ENCODE measurements at regions not wholly inside any gene's neighbourhood (a gene's known extent, or its start where the extent isn't known, plus 50 kb on each side); places are given as distances from the start of the nearest gene placed in this dataset.

DNA sequence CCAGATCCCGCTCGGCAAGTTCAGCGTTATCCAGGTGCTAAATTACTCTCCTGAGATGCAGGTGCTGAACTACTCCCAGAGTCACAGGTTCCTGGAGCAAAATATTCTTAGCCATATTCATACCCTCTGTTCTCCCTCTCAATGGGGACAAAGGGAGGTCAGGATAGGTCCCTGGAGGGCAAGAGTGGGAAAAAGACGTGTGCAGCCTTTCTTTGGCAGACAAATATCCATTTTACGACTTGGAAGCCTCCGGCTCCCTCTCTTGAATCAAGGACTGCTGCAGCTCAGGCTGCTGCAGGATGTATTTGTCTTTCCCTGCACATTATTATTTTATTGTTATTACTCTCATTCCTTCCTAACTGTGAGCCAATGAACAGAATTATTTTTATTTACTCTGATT lies 590.2 kb downstream of the NR2F1-AS1 start:
- peaks cover 2% of the 10 kb centered on the region for H3K4me1 ChIP-seq (ENCODE audit: control insufficient read depth, insufficient read depth, low read depth, low read length)
- H3K27ac ChIP-seq (ENCODE audit: low read length, poor library complexity, severe bottlenecking) = no peak overlapping the region
- 74% methylated on average over 5 of the region's 6 CpGs for WGBS
- H2AK5ac ChIP-seq (ENCODE audit: low read length, severe bottlenecking) = no peak overlapping the region
- no peak overlapping the region for H3K18ac ChIP-seq (ENCODE audit: low read depth in 1 of 2, low read length in 2 of 2)
- DNase-seq = no peak
- H3K14ac ChIP-seq (ENCODE audit: low read length in 2 of 2) = no peak overlapping the region
- no peak overlapping the region for H2BK120ac ChIP-seq (ENCODE audit: low read depth, low read length)
- H2BK12ac ChIP-seq (ENCODE audit: low read length in 2 of 2) = no peak overlapping the region
- no peak overlapping the region for H2AFZ ChIP-seq (ENCODE audit: low read depth, low read length)
- no peak overlapping the region for H4K8ac ChIP-seq (ENCODE audit: low read length)
- H3K4me3 ChIP-seq (ENCODE audit: insufficient read depth in 1 of 2, low read depth in 1 of 2, low read length in 2 of 2) = no peak overlapping the region
- no peaks in the 10 kb centered on the region for H3K36me3 ChIP-seq (ENCODE audit: control insufficient read depth in 1 of 2, insufficient read depth in 2 of 2, low read depth in 1 of 2, low read length in 2 of 2)
- no peak overlapping the region for H3K4me2 ChIP-seq (ENCODE audit: low read length, poor library complexity, severe bottlenecking)
- no peak overlapping the region for H4K91ac ChIP-seq (ENCODE audit: low read length)
- H3K9me3 ChIP-seq (ENCODE audit: control insufficient read depth, low read length) = peaks cover 15% of the 10 kb centered on the region
- no peak overlapping the region for H3K23ac ChIP-seq (ENCODE audit: low read length in 2 of 2)
- H3K4ac ChIP-seq (ENCODE audit: low read depth in 1 of 2, low read length in 2 of 2) = no peak overlapping the region
- H3K79me1 ChIP-seq (replicated peaks; ENCODE audit: low read length, poor library complexity, severe bottlenecking) = no peaks in the 10 kb centered on the region
- no peaks in the 10 kb centered on the region for H3K27me3 ChIP-seq (ENCODE audit: control insufficient read depth in 1 of 2, insufficient read depth in 1 of 2, low read length in 2 of 2)
- H2BK5ac ChIP-seq (ENCODE audit: low read depth, low read length, poor library complexity, severe bottlenecking) = no peak overlapping the region
- no peak overlapping the region for H3K9ac ChIP-seq (ENCODE audit: low read length)
- no peak overlapping the region for H2BK15ac ChIP-seq (ENCODE audit: low read depth, poor library complexity, severe bottlenecking)

DNA sequence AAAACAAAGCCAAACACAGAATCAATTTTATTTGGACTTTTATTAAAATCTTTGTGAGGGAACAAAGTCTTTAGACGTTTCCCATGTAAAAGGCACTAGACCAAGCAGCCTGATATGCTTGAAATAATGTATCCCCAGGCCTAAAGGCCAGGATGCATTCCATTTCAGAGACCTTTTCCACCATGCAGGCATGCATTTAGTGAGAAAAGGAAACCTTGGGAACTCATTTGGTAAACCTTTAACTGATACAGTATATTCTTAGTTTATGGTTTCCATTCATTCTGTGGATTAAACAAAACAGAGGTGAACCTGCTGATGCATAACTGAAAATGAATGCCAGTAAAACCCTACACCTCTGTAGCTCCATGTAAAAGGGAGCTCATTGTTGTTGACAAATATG lies 600.0 kb downstream of the NR2F1-AS1 start:
- no peaks in the 10 kb centered on the region for H3K4me1 ChIP-seq (ENCODE audit: control insufficient read depth, insufficient read depth, low read depth, low read length)
- H2BK120ac ChIP-seq (ENCODE audit: low read depth, low read length) = no peak overlapping the region
- no peak overlapping the region for H4K8ac ChIP-seq (ENCODE audit: low read length)
- H2BK12ac ChIP-seq (ENCODE audit: low read length in 2 of 2) = no peak overlapping the region
- no peak overlapping the region for H3K4me2 ChIP-seq (ENCODE audit: low read length, poor library complexity, severe bottlenecking)
- H2AFZ ChIP-seq (ENCODE audit: low read depth, low read length) = no peak overlapping the region
- H2BK15ac ChIP-seq (ENCODE audit: low read depth, poor library complexity, severe bottlenecking) = no peak overlapping the region
- no peaks in the 10 kb centered on the region for H3K36me3 ChIP-seq (ENCODE audit: control insufficient read depth in 1 of 2, insufficient read depth in 2 of 2, low read depth in 1 of 2, low read length in 2 of 2)
- WGBS = no CpG with 5 or more reads among the region's 1 CpG
- no peaks in the 10 kb centered on the region for H3K79me1 ChIP-seq (replicated peaks; ENCODE audit: low read length, poor library complexity, severe bottlenecking)
- H3K23ac ChIP-seq (ENCODE audit: low read length in 2 of 2) = no peak overlapping the region
- no peak overlapping the region for H2AK5ac ChIP-seq (ENCODE audit: low read length, severe bottlenecking)
- H2BK5ac ChIP-seq (ENCODE audit: low read depth, low read length, poor library complexity, severe bottlenecking) = no peak overlapping the region
- H3K18ac ChIP-seq (ENCODE audit: low read depth in 1 of 2, low read length in 2 of 2) = no peak overlapping the region
- DNase-seq = no peak
- no peaks in the 10 kb centered on the region for H3K9me3 ChIP-seq (ENCODE audit: control insufficient read depth, low read length)
- no peak overlapping the region for H4K91ac ChIP-seq (ENCODE audit: low read length)
- no peak overlapping the region for H3K27ac ChIP-seq (ENCODE audit: low read length, poor library complexity, severe bottlenecking)
- no peaks in the 10 kb centered on the region for H3K27me3 ChIP-seq (ENCODE audit: control insufficient read depth in 1 of 2, insufficient read depth in 1 of 2, low read length in 2 of 2)
- no peak overlapping the region for H3K4ac ChIP-seq (ENCODE audit: low read depth in 1 of 2, low read length in 2 of 2)
- no peak overlapping the region for H3K14ac ChIP-seq (ENCODE audit: low read length in 2 of 2)
- no peak overlapping the region for H3K4me3 ChIP-seq (ENCODE audit: insufficient read depth in 1 of 2, low read depth in 1 of 2, low read length in 2 of 2)
- no peak overlapping the region for H3K9ac ChIP-seq (ENCODE audit: low read length)

DNA sequence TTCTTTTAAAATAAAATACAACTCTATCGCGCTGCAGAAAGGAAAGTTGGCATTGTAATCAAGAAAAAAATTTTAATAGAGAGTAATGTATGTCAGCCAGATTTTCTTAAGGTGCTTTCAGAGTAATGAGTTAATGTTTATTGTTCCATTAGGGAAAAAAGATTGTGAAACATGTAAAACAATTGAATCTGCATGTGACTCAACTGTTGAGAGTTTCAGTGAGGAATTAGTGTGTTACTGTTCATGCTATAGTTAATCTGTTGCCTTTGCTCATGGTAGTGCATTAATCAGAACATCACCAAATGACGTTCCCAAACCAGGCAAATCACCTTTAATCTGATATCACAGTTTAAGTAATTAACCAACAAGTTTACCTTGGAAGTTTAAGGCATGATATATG lies 600.5 kb downstream of the NR2F1-AS1 start:
- H3K4me3 ChIP-seq (ENCODE audit: insufficient read depth in 1 of 2, low read depth in 1 of 2, low read length in 2 of 2) = no peak overlapping the region
- H3K18ac ChIP-seq (ENCODE audit: low read depth in 1 of 2, low read length in 2 of 2) = no peak overlapping the region
- no peak overlapping the region for H2BK15ac ChIP-seq (ENCODE audit: low read depth, poor library complexity, severe bottlenecking)
- no peak overlapping the region for H2BK120ac ChIP-seq (ENCODE audit: low read depth, low read length)
- H4K8ac ChIP-seq (ENCODE audit: low read length) = no peak overlapping the region
- H2AFZ ChIP-seq (ENCODE audit: low read depth, low read length) = no peak overlapping the region
- no peaks in the 10 kb centered on the region for H3K79me1 ChIP-seq (replicated peaks; ENCODE audit: low read length, poor library complexity, severe bottlenecking)
- no peak overlapping the region for H4K91ac ChIP-seq (ENCODE audit: low read length)
- H3K4ac ChIP-seq (ENCODE audit: low read depth in 1 of 2, low read length in 2 of 2) = no peak overlapping the region
- H3K27ac ChIP-seq (ENCODE audit: low read length, poor library complexity, severe bottlenecking) = no peak overlapping the region
- H3K27me3 ChIP-seq (ENCODE audit: control insufficient read depth in 1 of 2, insufficient read depth in 1 of 2, low read length in 2 of 2) = no peaks in the 10 kb centered on the region
- no peak overlapping the region for H2AK5ac ChIP-seq (ENCODE audit: low read length, severe bottlenecking)
- H2BK5ac ChIP-seq (ENCODE audit: low read depth, low read length, poor library complexity, severe bottlenecking) = no peak overlapping the region
- H3K36me3 ChIP-seq (ENCODE audit: control insufficient read depth in 1 of 2, insufficient read depth in 2 of 2, low read depth in 1 of 2, low read length in 2 of 2) = no peaks in the 10 kb centered on the region
- H3K9me3 ChIP-seq (ENCODE audit: control insufficient read depth, low read length) = no peaks in the 10 kb centered on the region
- 93% methylated on average over 3 of the region's 3 CpGs for WGBS
- DNase-seq = no peak
- H3K4me2 ChIP-seq (ENCODE audit: low read length, poor library complexity, severe bottlenecking) = no peak overlapping the region
- H3K4me1 ChIP-seq (ENCODE audit: control insufficient read depth, insufficient read depth, low read depth, low read length) = no peaks in the 10 kb centered on the region
- H3K9ac ChIP-seq (ENCODE audit: low read length) = no peak overlapping the region
- no peak overlapping the region for H2BK12ac ChIP-seq (ENCODE audit: low read length in 2 of 2)
- no peak overlapping the region for H3K23ac ChIP-seq (ENCODE audit: low read length in 2 of 2)
- no peak overlapping the region for H3K14ac ChIP-seq (ENCODE audit: low read length in 2 of 2)

DNA sequence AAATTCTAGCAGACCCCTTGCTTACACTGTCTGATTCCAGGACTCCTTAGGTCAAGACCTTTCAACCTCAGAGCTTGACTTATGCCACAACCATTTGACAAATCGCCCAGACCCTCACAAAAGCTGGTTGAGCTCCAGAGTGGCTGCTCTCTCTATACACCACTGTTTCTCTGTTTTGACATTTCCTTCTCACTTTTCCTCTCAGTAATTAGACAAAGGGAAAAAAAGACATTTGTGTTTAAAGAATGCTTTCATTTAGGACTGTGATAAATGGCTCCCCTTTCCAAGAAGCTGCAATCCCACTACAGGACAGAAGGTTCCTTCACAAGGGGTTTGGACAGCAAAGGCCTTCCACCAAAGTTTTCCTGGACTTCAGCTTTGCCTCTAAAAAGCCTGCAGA lies 601.3 kb downstream of the NR2F1-AS1 start:
- no peak overlapping the region for H3K4me3 ChIP-seq (ENCODE audit: insufficient read depth in 1 of 2, low read depth in 1 of 2, low read length in 2 of 2)
- no peaks in the 10 kb centered on the region for H3K79me1 ChIP-seq (replicated peaks; ENCODE audit: low read length, poor library complexity, severe bottlenecking)
- DNase-seq = no peak
- no peak overlapping the region for H2BK120ac ChIP-seq (ENCODE audit: low read depth, low read length)
- no peak overlapping the region for H2AFZ ChIP-seq (ENCODE audit: low read depth, low read length)
- H2BK12ac ChIP-seq (ENCODE audit: low read length in 2 of 2) = no peak overlapping the region
- no peak overlapping the region for H4K91ac ChIP-seq (ENCODE audit: low read length)
- H3K4me2 ChIP-seq (ENCODE audit: low read length, poor library complexity, severe bottlenecking) = no peak overlapping the region
- no peak overlapping the region for H3K23ac ChIP-seq (ENCODE audit: low read length in 2 of 2)
- H3K9ac ChIP-seq (ENCODE audit: low read length) = no peak overlapping the region
- no CpG with 5 or more reads among the region's 1 CpG for WGBS
- no peaks in the 10 kb centered on the region for H3K36me3 ChIP-seq (ENCODE audit: control insufficient read depth in 1 of 2, insufficient read depth in 2 of 2, low read depth in 1 of 2, low read length in 2 of 2)
- no peak overlapping the region for H3K27ac ChIP-seq (ENCODE audit: low read length, poor library complexity, severe bottlenecking)
- H3K14ac ChIP-seq (ENCODE audit: low read length in 2 of 2) = no peak overlapping the region
- H3K4me1 ChIP-seq (ENCODE audit: control insufficient read depth, insufficient read depth, low read depth, low read length) = no peaks in the 10 kb centered on the region
- H3K27me3 ChIP-seq (ENCODE audit: control insufficient read depth in 1 of 2, insufficient read depth in 1 of 2, low read length in 2 of 2) = no peaks in the 10 kb centered on the region
- no peak overlapping the region for H2BK5ac ChIP-seq (ENCODE audit: low read depth, low read length, poor library complexity, severe bottlenecking)
- H3K4ac ChIP-seq (ENCODE audit: low read depth in 1 of 2, low read length in 2 of 2) = no peak overlapping the region
- H3K9me3 ChIP-seq (ENCODE audit: control insufficient read depth, low read length) = peaks cover 3% of the 10 kb centered on the region
- H2AK5ac ChIP-seq (ENCODE audit: low read length, severe bottlenecking) = no peak overlapping the region
- no peak overlapping the region for H4K8ac ChIP-seq (ENCODE audit: low read length)
- H3K18ac ChIP-seq (ENCODE audit: low read depth in 1 of 2, low read length in 2 of 2) = no peak overlapping the region
- H2BK15ac ChIP-seq (ENCODE audit: low read depth, poor library complexity, severe bottlenecking) = no peak overlapping the region
